GM18868 (cell line): ENCODE measurements at regions not wholly inside any gene's neighbourhood (a gene's known extent, or its start where the extent isn't known, plus 50 kb on each side); places are given as distances from the start of the nearest gene placed in this dataset.
"Not testable (repeated sequence)": the region's sequence is repeated elsewhere in the genome, so short reads cannot be mapped to it uniquely, and the experiment has no call there.

Source experiments
- ATAC-seq: cut with Tn5 transposase; IDR thresholded peaks from one replicate; pipeline ENCODE4 v1.9.1; 2021; ENCODE audit warnings: mild to moderate bottlenecking, moderate library complexity; ENCODE audit not compliant: unreplicated experiment

GRCh38 chr3:182385356-182385755 is 407.9 kb upstream of the ATP11B start:
- ATAC-seq, result no peak

DNA sequence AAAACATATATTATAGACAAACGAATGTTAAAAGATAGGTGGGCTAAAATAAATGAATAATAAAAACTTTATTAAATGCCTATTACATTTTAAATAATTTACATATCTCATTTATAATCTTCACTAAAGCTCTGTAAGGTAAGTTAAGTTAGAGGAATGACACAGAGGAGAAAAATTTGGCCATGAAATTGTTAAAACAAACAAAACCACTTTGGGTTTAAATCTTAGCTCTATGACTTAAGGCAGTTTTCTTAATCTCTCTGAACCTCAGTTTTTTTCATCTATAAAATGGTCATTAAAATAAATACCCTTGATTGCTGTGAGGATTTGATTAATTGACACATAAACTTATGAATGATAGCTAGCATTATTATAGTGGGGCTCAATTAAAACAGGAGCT is 404.8 kb upstream of the ATP11B start:
- no peak for ATAC-seq

DNA sequence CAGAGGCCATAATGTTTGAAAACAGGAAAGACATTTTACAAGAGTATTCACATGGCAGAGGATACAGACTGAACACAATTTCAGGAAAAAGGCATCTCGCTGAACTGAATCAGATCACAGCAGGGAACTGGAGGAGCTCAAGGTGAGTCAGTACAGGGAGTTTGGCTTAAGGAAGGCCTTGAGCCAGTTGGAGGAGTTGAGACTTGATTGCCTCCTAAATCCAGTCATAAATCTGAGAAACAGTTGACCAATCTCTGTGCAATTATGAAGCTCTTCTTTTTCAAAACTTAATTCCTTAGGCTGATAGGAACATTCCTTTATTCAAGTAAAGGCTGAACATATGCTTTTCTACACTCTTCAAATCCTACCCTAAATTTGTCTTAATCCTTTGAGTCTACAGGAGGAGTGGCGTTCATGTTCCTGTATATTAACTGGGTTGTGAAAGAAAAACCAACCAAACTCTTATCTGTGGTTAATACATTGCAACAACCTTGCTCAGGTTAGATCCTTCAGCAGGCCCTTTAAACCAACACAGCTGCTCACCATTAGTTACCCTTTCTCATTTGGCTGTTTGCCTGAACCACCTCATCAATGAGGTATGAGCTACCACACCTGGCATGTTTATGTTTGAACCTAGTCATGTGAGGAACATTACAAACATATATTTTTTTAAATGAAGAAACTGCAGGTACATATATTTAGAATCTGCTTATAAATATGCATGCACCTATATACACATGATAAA is 404.1 kb upstream of the ATP11B start:
- ATAC-seq, result peak; percentile 30

DNA sequence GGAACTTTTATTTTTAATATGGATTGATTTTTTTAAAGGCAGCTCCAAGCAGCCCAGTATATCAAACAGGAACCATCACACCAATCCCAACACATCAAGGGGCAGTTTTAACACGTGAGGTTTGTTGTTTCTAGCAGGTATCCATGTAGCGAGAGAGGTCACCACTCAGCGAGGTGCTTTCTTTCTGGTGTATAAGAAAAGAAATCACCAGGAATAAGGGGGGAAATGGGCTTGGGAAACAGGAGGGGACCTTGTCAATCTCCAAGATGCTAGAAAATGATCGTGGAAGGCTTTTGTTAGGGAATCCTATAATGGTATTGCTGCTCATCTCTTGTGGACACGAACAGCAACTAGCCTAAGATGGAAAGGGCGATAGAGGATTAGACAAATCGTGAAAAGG is 402.9 kb upstream of the ATP11B start:
- ATAC-seq, result no peak

- peak; percentile 46 for ATAC-seq
Observed at GRCh38 chr3:182392182-182392937, 400.9 kb upstream of the ATP11B start.

DNA sequence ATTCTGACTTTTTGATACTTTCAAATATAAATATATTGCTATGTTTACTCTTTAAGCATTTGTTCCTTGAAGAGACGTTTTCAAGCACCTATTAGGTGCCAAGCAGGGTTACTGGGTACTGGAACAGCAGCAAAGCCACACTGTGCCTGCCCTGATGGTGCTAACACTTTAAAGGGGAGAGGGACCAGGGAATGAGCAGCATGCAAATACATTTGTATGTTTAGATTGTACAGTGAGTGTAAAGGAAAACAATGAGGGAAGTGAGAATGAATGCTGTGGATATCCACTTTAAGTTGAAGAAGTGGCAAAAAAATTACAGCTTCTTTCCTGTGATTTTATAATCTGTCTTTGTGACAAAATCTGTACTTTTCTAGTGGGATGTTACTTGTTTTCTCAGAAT is 400.2 kb upstream of the ATP11B start:
- ATAC-seq, result no peak

DNA sequence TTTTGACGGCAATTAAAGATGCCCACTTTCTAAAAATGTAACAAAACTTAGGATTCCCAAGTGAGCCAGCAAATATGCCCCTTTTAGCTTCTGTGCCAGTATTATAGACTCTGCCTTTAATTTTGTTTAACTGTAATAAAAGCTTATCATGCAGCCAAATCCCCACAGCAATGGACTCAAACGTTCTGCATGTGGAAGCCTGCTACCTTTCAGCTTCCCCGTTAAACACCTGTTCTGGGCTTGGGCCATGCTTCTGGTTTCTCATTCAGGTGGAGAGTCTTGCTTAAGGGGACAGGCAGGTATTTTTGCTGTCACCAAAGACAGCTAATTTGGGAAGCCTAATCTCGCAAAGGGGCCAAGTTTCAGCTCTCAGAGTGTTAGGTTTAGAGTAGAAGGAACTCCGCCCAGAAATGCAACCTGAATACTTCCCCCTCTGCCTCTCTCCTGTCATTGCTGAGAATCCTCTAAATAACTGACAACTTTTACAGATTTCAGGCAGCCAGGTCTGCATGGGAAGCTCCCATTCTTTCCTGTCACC is 399.4 kb upstream of the ATP11B start:
- peak; percentile 39 for ATAC-seq

DNA sequence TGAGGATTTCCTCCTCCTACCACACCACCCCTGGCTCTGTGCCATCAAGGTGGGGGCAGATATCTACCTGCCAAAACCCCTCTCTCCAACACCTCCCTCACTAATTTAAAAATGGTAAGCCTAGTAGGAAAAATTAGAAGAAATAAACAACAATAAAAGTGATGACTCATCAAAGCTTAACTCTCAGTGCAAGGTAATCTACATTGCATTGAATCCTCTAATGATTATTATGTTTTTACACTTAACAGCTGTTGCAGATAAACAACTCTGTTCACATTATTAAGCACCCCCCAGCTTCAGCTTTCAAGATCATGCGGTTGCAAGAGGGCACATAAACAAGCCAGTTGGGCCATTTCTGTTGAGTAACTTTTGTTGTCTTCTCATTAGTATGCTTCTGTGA is 396.1 kb upstream of the ATP11B start:
- ATAC-seq, result no peak

DNA sequence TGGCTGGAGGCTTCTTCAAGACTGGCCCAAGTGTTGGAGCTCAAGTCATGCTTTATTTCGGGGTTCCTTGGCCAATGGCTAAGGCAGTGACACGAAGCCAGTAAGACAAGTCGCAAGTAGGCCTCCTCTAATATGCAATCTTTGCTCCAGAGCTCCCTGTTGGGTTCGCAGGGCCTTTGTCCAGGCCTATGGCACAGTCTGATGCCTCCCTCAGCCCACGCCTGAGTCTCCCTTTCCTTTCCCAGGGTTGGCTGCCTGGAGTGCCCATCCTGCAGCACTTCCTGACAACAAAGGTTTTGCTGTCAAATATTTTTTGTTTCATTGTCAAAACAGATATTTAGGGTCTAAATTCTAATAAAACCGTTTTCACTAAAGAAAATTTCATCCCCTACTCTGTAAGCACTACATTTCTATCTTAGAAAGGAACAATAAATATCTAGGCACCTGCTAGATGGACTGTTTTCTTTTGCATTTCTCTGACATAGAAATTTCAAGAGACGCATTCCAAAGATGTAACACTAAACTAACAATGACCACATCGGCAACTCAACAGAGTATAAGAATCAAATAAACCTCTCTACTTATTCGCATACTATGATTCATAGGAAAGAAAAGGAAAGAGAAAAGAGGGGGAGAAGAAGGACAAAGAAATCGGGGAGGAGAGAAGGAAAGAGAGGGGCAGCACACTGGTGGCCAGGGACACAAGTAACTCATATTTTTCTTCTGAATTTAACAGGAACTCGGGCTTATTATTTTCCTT is 393.1 kb upstream of the ATP11B start:
- no peak for ATAC-seq

GRCh38 chr3:182400838-182401237 is 392.5 kb upstream of the ATP11B start:
- ATAC-seq, result no peak

DNA sequence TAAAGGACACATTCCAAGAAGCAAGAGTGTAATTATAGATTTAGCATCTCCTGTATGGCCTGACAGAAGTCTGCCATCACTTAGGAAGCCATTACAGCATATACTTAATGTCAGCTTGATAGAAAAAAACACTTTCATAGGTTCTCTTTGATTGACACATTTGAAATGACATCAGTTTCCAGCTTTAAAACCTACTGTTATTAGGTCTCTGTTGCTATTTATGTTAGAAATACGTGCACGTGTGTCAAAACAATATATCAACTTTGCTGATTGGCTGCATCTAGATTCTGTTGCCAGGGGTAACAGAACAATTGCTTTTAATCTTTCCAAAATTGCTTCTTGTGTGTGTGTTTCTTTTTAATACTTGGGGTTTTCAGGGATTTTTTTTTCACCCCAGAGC is 389.3 kb upstream of the ATP11B start:
- no peak for ATAC-seq

DNA sequence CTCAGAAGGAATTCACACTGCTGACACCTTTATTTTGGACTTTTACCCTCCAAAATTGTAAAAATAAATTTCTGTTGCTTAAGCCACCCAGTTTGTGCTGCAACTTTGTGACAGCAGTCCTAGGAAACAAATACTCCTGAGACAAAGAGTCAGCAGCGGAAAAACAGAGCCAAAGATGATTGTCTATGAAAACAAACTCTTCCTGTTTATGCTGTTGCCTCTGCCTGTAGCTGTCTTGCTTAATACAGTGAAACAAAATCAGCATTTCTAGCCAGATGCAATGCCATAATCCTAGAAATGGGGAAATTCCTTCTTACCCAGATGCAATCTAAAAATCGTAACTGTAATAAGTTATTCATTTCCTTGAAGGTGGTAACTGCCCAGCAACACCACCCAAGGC is 387.5 kb upstream of the ATP11B start:
- no peak for ATAC-seq

DNA sequence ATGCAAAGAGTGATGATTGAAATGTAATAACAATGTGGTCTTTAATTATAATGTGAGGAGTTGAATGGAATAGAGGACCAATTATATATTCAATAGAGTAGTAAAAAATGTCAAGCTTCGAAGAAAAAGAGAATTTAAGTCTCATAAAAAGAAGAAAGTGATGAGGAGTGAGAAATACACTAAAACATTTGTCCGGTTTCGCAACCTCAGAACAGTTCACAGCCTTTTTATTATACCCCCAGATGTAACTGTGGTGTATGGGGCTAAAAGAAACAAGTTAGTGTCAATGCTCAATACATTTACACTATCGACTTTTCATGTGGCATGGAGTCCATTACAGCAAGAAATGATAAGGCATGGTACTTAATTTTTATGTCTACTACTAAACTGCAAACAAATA is 386.5 kb upstream of the ATP11B start:
- no peak for ATAC-seq

DNA sequence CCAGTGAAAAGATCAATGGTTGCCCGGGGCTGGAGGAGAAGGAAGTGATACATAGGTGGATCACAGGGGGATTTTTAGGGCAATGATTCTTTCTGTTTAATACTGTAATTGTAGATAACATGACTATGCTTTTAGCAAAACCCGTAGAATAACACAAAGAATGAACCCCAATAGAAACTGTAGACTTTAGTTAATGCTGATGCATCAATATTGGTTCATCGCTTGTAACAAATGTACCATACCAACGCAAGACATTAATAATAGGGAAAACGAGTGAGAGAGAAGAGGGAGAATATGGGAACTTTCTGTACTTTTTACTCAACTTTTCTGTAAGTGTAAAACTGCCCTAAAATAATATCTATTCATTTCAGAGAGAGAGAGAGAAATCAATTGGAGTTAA is 383.3 kb upstream of the ATP11B start:
- ATAC-seq, result peak; percentile 68

GRCh38 chr3:182412066-182412465 is 381.2 kb upstream of the ATP11B start:
- ATAC-seq, result no peak

DNA sequence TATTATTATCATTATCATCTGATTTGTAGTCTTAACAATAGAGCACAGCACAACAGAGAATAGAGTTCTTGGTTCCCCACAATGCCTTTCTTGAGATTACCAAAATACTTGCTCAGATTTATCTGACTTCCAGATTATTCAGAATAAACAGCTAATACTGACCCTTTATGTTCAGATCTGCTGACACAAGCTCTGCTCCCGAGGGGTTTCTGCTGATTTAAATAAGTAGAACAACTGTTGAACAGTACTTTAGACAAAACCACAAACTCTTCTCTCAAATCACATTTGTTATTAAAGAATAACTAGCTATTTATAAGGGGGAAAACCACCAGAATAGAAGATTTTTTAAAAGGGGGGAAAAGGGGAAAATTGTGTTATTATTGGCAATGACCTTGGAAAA is 380.2 kb upstream of the ATP11B start:
- no peak for ATAC-seq

GRCh38 chr3:182413682-182414081 is 379.6 kb upstream of the ATP11B start:
- no peak for ATAC-seq

DNA sequence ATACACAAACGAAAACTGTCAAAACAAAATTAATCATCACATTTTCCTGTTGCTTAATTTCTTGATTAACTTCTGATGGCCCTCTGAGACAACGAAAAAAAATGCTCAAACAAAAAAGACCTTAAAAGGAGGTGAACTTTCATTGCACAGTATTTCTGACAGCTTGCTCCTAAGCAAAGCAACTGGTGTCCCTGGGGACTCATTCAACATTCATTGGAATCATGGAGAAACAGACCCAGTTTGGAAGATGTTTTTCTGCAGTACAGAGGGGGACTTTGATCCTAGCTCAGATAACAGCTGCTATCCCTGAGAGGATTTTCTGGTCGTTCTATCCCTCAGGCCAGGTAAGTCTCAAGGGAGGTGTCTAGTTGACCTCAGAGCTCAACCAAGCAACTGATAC is 378.7 kb upstream of the ATP11B start:
- no peak for ATAC-seq

DNA sequence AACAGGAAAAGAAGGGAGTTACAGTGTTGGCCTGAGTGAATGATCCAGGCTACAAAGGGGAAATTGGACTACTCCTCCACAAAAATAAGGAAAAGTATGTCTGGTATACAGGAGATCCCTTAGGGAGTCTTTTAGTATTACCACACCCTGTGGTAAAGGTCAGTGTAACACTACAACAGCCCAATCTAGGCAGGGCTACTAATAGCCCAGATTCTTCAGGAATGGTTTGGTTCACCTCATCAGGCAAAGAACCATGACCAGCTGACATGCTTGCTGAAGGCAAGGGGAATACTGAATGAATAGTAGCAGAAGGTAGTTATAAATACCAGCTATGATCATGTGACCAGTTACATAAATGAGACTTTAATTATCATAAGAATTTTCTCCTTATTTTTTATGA is 372.6 kb upstream of the ATP11B start:
- no peak for ATAC-seq

GRCh38 chr3:182424006-182424405 is 369.3 kb upstream of the ATP11B start:
- ATAC-seq, result no peak

DNA sequence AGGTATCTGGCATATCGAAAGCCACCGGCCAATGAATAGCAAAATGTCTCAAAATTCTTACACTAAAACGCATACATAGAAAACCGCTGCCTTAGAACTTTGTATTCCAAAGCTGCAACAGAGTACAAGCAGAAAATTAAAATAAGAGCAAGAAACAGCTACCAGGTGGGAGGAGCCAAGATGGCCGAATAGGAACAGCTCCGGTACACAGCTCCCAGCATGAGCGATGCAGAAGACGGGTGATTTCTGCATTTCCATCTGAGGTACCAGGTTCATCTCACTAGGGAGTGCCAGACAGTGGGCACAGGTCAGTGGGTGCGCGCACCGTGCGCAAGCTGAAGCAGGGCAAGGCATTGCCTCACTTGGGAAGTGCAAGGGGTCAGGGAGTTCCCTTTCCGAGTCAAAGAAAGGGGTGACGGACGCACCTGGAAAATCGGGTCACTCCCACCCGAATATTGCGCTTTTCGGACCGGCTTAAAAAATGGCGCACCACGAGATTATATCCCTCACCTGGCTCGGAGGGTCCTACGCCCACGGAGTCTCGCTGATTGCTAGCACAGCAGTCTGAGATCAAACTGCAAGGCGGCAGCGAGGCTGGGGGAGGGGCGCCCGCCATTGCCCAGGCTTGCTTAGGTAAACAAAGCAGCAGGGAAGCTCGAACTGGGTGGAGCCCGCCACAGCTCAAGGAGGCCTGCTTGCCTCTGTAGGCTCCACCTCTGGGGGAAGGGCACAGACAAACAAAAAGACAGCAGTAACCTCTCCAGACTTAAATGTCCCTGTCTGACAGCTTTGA is 367.2 kb upstream of the ATP11B start:
- not testable (repeated sequence) for ATAC-seq
